H4 (cell line): ENCODE measurements at regions not wholly inside any gene's neighbourhood (a gene's known extent, or its start where the extent isn't known, plus 50 kb on each side); places are given as distances from the start of the nearest gene placed in this dataset.

Experiments
- DNase-seq: peaks from one replicate; pipeline ENCODE4 v3.0.0-alpha.2; 2015; ENCODE audit warnings: low spot score

DNA sequence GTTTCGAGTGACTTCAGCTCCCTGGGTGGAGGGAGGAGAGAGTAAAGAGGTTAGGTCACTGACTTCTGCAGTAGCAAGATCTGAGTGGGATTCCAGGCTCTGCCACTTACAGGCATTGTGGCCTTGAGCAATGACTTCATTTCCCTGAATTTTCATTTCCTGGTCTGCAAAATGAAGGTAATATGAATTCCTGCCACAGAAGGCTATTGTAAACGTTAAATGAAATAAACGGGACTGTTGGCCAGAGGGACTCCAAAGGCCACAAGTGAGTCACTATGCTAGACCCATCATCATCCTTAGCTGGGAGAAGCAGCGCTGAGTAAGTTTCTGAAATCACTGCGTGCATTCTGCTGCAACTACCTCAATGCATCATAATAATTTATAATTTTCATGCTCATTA, 807.8 kb downstream of the AACS start:
- peak; percentile 17 for DNase-seq

DNA sequence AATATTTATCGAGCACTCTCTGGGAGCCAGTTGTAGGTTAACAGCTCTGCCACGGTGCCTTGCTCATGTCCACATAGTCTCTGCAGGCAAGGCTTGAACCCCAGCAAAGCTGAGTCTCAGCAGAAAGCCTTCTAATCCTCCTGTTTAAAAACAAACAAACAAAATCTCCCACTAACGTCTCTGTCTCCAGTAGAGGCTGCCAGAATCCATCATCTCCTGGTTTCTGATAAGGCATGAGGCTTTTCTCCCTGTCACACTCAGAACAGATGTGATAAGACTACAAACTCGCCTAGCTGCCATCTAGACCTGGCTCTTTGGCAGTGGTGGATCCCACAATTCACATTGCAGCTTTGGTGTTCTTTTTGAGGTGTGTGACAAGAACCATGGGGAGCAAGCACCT, 813.2 kb downstream of the AACS start:
- no peak for DNase-seq

DNA sequence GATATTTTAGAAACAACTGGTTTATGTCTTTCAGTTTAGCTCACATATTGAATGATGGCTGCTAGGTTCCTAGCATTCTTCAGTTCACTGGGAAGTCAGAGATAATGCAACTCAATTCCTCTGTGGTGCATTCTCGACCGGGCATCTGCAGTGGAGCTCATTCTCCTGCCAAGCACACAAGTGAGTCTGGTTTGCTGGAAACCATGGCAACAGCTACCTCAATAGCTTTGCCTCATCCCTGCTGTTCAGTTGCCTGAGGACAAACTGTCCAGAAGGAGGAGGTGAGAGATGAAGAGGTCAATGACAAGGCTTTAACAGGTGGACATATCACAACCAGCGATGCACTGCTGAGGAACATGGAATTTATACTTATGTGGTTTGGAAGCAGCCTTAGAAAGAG, 816.9 kb downstream of the AACS start:
- DNase-seq: no peak

DNA sequence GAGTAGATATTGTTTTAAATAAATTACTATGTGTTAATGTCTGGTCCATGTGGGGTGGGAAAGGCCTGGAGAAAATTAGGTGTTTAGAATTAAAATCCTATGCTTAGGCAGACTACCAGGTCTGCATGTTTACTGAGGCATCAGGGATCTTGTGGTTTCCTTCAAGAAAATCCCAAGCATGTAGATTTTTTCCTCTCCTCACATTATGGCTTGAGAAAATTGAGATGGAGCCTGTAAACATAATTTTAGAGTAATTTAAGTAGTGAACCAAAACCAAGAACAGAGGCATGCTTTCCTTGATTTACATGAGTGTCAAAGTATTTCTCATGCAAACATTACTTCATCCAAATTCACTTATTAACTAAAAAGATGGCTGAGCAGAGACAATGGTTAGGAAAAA, 823.7 kb downstream of the AACS start:
- DNase-seq: peak; percentile 25

DNA sequence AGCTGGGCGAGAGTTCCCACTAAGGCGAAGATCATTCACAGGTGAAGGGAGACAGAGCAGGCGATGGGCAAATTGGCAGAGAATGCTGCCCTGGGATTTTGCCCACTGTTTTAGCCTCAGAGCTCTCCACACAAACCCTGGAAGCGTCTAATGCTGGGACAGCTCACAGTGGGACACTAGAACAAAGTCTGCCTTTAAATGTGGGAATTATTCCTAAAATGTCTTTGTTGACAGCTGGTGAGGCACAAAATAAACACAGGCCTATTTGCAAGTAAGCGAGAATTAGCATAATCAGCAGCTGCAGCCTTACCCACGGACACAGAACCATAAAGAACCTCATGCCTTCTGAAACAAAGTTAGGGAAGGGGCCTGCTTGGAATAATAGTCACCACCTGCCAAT, 824.5 kb downstream of the AACS start:
- DNase-seq: no peak

DNA sequence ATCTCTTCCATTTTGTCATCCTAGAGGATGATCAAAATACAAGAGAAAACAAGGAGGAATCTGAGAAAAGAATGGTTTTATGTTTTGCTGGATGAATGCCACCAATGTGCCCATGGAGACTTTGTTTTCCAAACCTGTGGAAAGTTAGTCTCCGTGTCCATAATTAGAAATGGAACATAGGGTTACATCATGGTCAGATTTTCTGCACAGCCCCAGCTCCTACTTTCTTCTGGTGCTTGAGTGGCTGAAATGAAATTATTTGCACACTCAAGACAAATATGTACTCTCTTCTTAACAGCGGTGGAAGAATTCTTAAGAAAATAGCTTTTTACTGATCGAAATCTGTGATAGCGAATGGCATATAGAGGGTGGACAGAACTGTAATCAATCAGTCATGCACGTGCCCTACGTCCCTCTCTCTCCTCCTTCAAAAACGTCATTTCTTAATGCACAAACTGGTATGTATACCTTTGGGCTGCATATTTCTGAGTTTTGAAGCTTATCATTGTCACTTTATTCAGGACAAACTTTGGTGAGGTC, 825.2 kb downstream of the AACS start:
- no peak for DNase-seq

DNA sequence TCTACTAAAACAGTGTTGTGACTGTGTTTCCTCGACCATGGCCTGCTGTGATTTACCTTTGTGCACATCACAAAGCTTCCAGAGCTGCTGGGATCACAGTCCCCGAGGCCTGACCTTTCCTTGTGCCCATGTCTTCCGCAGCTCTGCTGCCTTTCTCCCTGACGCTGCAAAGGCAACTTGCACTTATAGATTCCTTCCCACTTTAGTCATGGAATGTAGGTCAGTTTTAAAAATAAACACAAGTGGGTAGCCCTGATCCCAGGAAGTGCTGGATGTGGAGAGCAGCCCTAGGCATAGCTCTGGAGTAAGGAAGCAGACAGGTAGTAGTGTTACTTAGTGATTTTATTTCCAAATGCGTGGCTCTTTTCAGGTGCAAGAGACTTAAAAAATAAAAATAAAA, 825.7 kb downstream of the AACS start:
- DNase-seq: peak; percentile 86

DNA sequence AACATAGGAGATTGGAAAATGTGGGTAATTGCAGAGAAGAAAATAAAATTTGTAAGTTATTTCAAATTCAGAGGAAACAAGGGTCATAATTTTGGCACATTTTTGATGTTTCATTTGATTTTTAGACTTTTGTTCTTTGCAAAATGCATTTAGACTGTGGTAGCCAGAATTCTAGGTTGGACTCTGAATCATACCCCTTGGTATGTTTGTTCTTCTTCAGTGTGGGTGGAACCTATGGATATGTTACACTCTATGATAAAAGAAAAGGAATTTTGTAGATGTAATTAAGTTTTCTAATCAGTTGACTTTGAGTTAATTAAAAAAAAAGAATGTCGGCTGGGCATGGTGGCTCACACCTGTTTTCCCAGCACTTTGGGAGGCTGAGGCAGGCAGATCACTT, 827.0 kb downstream of the AACS start:
- no peak for DNase-seq

DNA sequence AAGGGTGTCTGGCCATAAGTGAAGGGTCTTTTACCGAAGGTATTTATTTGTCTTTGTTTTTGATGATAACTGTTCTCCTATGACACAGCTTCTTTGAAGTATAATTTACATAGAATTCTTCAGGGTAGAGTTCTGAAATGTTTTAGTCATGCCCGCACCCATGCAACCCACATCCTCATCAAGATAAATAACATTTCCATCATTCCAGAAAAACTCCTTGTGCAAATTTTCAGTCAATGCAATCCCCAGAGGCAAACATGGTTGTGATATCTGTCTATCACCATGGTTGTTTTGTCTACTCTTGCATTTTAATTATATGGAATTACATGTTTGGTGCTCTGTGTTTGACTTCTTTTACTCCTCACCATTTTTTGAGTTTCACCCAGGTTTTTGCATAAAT, 837.8 kb downstream of the AACS start:
- DNase-seq: no peak

DNA sequence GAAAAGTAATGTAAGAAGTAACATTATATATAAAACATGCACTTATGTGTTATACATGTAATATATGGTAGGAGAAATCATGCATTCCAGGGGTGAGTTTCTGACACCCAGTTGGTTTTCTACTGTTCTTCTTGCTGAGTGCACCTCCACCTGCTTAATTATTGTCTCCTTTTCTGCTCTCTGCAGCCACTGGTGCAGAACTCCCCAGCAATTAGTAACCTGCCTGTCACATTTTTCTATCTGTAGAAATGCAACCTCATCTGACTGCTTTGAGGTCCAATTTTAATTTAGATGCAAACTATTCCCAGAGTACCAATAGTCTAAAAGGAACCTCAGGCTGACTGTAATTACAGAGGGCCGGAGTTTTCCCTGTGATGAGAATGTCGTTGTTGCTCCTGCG, 842.1 kb downstream of the AACS start:
- DNase-seq: no peak

DNA sequence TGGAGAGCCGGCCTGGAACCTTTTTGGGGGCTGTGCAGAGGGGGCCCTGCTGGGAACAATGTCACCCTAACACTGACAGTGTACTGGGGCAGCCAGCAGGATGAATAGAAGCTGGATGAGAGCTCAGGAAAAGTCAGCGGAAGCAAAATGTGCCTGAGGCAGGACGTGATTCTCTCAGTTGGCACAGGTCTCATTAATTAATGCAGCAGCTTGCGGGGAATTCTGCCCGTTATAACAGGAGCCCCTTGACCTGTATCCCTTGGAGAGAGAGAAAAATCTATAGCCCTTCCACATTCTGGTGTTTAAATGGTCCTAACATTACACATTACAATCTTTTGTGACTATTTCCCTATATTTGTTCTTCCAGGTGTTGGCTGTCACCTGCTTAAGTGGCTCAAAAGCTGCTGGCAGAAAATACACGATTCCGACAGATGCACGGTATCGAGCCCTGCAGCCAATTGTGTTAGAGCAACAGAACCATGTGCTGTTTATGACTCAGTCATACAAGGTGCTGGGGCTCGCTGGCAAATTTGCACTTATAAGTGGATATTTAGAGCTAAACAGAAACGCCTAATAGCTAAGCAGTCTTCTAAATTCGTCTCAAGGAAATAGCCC, 854.7 kb downstream of the AACS start:
- no peak for DNase-seq

DNA sequence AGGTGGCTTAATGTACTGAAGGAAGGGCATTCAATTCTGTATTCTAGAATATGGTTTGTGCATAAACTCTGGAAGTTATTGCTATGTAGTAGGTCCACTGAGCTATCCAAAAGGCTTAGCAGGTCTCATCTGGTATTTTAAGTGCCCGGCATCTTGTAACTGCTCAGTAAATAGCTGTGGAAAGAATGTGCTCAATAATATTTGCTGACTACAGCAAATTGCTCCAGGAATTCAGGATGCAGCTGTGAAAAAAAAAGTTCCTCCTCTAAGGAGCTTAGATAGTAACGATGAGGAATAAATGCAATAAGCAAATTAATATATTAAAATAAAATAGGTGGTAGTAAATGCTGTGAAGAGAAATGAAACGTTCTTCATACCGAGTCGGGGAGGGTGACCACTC, 857.1 kb downstream of the AACS start:
- DNase-seq: no peak

DNA sequence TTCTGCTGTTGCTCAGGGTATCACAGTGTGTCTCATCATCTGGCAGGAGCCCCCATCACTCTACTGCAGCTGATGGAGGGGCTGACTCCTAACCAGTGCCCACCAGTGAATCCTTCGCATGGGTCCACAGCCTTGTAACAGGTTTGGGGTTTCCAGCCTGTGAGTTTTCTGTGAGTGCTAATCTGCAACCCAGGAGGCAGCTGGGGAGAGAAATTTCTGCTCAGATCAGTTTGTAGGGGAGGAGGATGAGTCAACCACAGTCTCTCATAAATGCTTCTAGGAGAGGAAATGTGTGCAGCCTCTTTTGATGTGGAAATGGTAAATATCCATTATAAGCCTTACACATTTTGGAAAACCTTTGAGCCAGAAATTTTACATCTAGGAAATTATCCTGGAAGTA, 871.3 kb downstream of the AACS start:
- no peak for DNase-seq

DNA sequence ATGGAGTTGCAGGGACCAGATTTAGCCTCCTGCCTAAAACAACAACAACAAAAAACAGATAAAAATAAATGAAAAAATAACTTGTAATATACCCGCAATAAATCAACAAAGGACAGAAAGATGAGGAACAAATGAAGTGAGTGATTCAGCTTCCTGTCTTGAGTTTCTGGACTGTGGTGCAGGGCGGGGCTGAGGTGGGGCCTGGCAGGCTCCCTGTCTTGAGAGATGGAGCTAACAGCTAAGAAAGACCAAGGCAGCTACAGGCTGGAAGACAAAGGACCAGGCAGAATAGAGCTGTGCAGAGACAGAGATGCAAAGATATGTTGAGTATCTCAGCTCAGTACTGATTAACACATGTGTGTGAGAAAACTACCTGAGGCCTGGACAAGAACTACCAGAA, 879.2 kb downstream of the AACS start:
- DNase-seq: no peak

DNA sequence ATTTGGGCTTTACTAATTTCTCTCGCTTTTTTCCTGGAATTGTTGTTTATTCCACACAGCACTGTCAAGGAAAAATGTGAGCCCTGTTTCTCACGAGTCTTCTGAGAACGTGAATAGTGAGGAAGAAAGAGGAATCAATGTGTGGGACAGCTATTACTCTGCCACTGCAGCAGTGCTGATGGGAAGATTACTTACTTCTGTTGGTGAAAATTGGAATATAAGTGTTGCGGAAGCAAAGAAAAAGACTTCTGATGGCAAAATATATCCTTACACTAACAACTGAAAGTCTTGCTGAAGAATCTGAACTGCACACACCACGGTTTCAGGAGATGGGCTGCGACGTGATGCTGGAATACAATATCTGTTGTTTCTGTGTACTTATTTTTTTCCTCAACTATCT, 884.2 kb downstream of the AACS start:
- DNase-seq: no peak

DNA sequence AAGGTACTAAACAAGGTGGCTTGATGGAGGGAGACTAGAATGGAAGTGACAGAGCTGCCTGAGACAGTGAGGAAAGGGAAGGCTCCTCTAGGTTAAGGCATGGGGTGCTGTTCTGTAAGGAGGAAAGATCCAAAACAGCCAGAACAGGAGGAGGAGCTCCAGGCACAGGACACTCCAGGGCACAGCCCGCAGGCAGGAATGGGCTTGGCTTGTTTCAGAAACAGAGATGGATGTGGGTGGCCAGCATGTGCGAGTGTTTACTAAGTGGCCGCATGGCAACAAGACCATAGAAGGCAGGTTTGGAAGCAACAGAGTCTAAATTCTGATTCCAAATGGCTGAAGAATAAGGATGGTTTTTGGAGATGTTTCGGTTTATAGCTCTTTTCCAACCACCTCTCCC, 889.1 kb downstream of the AACS start:
- no peak for DNase-seq

DNA sequence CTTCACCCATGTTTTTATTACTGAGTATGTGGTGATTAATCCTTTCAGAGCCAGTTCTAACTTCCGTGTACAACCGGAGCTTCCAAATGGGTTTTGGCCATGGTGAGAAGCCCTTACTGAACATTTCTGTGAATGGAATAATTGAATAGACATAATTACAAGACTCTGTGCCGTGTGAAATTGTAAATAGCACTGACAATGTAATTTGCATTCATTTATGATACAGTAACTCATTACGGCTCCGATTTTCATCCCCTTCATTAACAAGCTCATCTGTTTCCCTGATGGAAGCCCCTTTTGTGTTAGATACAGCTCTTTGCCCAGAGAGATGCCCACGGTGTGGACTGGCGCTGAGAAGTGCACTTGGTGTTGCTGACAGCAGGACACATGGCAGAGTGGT, 891.0 kb downstream of the AACS start:
- DNase-seq: no peak

DNA sequence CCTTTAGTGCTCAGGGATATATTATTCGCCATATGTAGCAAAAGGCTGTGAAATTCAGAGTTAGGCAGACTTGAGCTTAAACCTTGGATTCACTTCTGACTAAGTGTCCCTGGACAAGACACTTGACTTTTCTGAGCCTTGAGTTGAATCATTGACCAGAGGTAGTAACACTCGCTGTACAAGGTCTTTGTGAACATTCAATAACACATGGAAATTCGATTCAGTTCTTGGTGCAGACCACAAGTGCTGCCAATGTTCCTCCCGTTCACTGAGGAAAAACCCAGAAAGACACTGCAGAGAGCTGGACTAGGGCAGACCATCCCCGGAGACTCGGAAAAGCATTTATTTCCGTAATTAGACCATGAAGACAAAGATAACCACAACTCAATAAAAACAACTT, 901.4 kb downstream of the AACS start:
- no peak for DNase-seq

DNA sequence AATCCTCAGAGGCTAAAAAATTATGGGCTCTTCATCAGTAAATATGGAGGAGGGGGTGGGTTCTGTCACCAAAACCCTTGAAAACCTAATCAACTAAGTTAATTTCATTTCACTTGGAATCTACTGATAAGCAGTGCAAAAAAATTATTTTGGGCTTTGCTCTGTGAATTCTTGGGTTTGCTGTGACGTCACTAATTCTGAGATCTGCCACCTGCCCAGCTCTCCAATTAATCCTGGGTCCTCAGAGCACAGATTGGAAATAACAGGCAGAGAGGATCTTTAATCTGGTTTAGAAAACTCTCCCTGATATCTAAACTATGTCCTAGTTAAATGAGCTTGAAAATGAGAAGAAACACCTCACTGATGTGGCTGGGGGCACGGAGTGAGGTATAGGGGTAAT, 903.2 kb downstream of the AACS start:
- no peak for DNase-seq

DNA sequence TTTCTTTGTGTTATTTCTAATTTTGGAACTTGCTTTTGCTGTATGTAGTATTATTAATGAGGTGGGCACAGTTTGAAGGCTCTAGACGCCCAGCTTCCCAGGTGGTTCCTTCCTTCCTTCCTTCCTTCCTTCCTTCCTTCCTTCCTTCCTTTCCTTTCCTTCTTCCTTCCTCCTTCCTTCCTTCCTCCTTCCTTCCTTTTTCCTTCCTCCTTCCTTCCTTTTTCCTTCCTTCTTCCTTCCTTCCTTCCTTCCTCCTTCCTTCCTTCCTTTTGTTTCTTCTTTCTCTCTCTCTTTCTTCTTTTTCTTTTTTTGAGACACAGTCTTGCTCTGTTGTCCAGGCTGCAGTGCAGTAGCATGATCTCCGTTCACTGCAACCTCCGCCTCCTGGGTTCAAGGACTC, 906.7 kb downstream of the AACS start:
- DNase-seq: no peak

DNA sequence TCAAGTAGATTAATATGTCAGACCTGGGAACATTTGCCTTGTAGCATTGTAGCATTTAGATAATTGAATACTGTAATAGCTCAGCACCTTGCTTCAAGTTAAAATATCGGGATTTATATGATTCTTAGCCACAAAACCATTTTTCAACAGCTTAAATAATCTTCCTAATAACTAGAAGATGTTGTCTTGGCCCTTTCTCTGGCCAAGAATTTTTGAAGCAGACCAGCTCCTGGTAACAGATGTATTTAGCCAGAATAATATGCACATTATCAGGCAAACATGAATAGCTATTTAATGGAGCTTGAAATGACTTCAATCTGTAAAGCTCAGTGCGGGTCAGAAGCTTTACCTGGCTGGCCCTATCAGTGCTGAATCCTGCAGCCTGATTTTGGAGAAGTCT, 913.1 kb downstream of the AACS start:
- no peak for DNase-seq

DNA sequence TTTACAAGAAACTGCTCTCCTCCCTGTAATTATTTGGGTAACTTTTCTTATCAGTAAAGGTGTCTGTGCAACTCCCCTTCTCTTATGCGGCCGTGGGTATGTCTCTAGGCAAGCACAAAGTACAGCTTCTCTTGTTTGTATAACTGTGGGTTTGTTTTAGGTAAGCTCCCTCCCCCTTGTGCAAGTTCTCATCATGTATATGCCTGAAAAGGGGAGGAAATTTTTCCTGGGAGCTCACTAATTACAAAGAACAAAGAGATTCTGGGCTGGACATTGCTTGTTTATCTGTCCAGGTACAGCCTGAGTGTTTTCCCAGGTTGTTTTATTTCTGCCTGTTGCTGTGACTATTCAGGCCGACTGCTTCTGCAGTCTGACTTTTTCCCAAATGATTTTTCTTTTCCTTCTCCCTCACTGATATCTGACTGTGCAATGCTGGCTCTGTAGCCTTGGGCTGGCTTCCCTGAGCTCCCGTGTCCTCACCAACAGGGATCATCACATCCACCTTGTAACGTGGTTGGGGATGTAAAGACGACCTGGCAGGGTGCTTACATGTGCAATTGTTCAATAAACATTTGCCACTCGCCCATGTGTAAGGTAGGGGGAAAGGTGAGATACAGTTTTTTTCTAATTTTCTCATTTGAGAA, 916.5 kb downstream of the AACS start:
- DNase-seq: no peak

DNA sequence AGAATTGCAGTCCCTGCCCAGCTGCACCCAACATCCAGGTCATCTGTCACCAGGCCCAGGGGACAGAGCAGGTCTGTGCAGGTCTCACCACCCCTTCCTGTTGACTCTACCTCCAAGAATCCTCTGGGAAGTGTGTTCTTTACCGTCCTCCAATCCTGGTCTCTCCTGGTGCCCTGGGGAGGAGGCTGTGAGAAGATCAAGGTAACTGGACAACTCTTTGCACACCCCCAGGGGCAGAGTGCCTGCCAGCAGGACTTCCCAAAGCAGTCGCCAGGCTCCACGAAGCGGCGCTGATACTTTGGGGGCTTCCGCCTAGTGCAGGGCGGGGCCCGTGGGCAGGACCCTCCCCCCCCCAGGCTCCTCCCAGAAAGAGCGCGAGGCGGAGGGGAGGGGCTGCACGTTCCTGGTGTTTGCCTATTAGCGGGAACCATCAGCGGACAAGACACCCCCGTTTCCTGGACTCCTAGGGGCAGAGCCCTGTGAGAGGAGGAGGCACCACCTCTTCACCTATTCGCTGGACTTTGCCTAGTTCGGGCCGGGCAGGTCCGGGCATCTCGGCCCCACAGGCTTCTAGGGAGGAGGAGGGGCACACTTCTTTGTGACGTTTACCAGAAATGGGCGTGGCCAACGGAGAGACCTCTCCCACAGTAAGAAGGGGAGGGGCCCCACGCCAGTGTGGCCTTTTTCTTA, 918.0 kb downstream of the AACS start:
- peak; percentile 85 for DNase-seq
